SU-DHL-6 (cell line): ENCODE measurements at regions not wholly inside any gene's neighbourhood (a gene's known extent, or its start where the extent isn't known, plus 50 kb on each side); places are given as distances from the start of the nearest gene placed in this dataset.

ENCODE experiments used
- EZH2phosphoT487 ChIP-seq: fragments of 200-600 bp; sonication (generic), shearing (Covaris generic); conservative IDR thresholded peaks from 2 replicates; pipeline ENCODE4 v1.6.1; 2018; ENCODE audit warnings: mild to moderate bottlenecking, antibody characterized with exemption, low read length, moderate library complexity, mixed read lengths
- TF ChIP-seq, protein P1 (sequence below): fragments of 200-600 bp; sonication (generic); IDR thresholded peaks from one replicate; pipeline ENCODE4 v1.5.1; 2017; ENCODE audit warnings: antibody characterized with exemption, mild to moderate bottlenecking, low read length, moderate library complexity; ENCODE audit not compliant: insufficient read depth, poor library complexity, severe bottlenecking

- TF ChIP-seq, protein P1, sequence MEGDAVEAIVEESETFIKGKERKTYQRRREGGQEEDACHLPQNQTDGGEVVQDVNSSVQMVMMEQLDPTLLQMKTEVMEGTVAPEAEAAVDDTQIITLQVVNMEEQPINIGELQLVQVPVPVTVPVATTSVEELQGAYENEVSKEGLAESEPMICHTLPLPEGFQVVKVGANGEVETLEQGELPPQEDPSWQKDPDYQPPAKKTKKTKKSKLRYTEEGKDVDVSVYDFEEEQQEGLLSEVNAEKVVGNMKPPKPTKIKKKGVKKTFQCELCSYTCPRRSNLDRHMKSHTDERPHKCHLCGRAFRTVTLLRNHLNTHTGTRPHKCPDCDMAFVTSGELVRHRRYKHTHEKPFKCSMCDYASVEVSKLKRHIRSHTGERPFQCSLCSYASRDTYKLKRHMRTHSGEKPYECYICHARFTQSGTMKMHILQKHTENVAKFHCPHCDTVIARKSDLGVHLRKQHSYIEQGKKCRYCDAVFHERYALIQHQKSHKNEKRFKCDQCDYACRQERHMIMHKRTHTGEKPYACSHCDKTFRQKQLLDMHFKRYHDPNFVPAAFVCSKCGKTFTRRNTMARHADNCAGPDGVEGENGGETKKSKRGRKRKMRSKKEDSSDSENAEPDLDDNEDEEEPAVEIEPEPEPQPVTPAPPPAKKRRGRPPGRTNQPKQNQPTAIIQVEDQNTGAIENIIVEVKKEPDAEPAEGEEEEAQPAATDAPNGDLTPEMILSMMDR = no peak
- TF ChIP-seq EZH2phosphoT487 = no peak
Measured at GRCh38 chr18:46407486-46408166, 249.4 kb downstream of the LOXHD1 start.
